GM12801 (cell line): ENCODE measurements at regions not wholly inside any gene's neighbourhood (a gene's known extent, or its start where the extent isn't known, plus 50 kb on each side); places are given as distances from the start of the nearest gene placed in this dataset.

Source experiments
- CTCF ChIP-seq: IDR thresholded peaks from one replicate; pipeline ENCODE4 v1.5.1; 2011; ENCODE audit warnings: control low read depth; ENCODE audit not compliant: insufficient read length; ENCODE audit errors: extremely low read depth

DNA sequence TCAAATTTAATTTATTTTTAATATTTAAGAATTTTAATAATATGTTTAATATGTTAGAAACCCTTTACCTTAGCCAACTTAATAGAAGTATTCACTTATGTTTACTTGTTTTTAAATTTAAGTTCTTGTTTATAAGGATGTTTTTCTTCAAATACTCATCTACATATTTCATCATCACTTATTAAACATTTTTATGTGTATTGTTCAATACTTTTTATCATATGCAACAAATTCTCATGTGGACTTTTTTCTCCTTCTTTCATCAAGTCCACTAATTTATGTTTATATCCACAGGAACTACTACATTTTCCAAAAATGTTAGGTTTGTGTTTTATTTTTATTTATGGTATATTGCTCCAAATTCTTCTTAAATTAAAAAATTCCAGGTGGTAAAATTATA, 2113.1 kb upstream of the RAG2 start:
- no peak for TF ChIP-seq CTCF

- TF ChIP-seq CTCF, result no peak
These were observed 2112.2 kb upstream of the RAG2 start for GRCh38 chr11:38710262-38710661.

DNA sequence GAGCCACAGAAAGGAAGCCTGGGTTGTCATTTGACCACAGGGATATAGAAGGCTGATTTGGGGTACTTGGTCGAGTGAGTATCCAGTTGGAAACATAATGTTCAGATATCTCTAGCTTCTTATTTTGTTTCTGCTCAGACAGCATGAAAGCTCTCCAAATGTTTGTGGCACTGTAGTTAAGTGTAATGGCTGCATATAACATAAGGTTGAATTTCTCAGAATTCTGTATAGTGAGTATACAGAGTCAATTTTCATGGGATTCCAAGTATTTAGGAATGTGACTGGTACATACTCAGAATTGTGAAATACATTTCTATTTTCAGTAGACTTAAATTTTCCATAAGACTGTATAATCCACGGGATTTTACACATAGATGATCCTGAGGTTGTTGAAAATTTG, 2102.1 kb upstream of the RAG2 start:
- TF ChIP-seq CTCF, result no peak

DNA sequence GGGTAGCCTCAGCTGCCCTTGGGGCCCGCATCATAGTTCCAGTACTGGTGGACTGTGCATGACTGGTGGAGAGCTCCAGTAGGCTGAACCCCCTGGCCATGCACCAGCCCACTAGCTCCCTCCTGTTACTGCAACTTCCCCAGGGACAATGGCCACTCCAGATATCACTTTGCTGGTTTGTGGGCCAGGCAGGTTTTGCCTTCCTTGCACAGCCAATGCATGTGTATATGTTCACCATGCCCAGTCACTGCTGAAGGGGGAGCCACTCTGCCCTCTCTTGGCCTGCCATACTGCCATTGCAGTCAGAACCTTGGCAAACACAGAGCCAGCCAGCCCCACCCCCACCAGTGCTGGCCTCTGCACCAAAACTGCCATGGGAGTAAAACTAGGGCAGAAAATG, 2095.3 kb upstream of the RAG2 start:
- no peak for TF ChIP-seq CTCF

- TF ChIP-seq CTCF, result no peak
These were observed 2089.0 kb upstream of the RAG2 start for GRCh38 chr11:38687008-38687407.

GRCh38 chr11:38683484-38683883, 2085.4 kb upstream of the RAG2 start:
- TF ChIP-seq CTCF, result no peak

- TF ChIP-seq CTCF, result no peak
These were observed 2082.7 kb upstream of the RAG2 start for GRCh38 chr11:38680746-38681145.

- no peak for TF ChIP-seq CTCF
These were observed 2082.1 kb upstream of the RAG2 start for GRCh38 chr11:38680166-38680565.
